GM12878 (cell line): ENCODE measurements at regions not wholly inside any gene's neighbourhood (a gene's known extent, or its start where the extent isn't known, plus 50 kb on each side); places are given as distances from the start of the nearest gene placed in this dataset.

Source experiments
- ATAC-seq: fragments of 200-7000 bp; cut with Tn5 transposase; 3 replicates; pipeline ENCODE4 v1.9.1; 2020; ENCODE audit warnings: mild to moderate bottlenecking, moderate library complexity
- BruUV-seq: library from RNA; stranded (reverse); fragments of 400-500 nt; replicated peaks from 2 replicates; lab custom pipeline; 2021; lab: Mats Ljungman, UMichigan
- CTCF ChIA-PET: fragments of 300-600 bp; sonication (Branson Sonifier 250); formaldehyde crosslinking; extraction: SDS; loops from one replicate; lab custom pipeline; 2021; ENCODE audit warnings: inconsistent platforms; lab: Yijun Ruan, JAX
- POLR2A ChIA-PET: fragments of 350-600 bp; formaldehyde crosslinking; extraction: SDS; loops from one replicate; lab custom pipeline; 2021; ENCODE audit warnings: inconsistent platforms; lab: Charles Lee
- RAD21 ChIA-PET: fragments of 300-600 bp; sonication (Branson Sonifier 250); formaldehyde crosslinking; loops from one replicate; lab custom pipeline; 2023; ENCODE audit warnings: antibody characterized with exemption; ENCODE audit not compliant: unreplicated experiment; lab: Charles Lee
- SMC1A ChIA-PET: fragments of 300-600 bp; sonication (Branson Sonifier 250); formaldehyde crosslinking; loops from one replicate; lab custom pipeline; 2023; ENCODE audit not compliant: unreplicated experiment, uncharacterized antibody; lab: Charles Lee
- DNase-seq: peaks from one replicate; pipeline ENCODE4 v3.0.0-alpha.2; 2011; ENCODE audit warnings: low read depth, low spot score
- FAIRE-seq: peaks from 3 replicates; lab custom pipeline; 2011; peaks lifted over from hg19 to GRCh38; lab: Jason Lieb, UNC
- H2AFZ ChIP-seq: 2 replicates; pipeline ENCODE4 v1.6.0; 2011; ENCODE audit warnings: low read depth, low read length, control low read depth; ENCODE audit not compliant: control insufficient read depth
- H3K27ac ChIP-seq: 2 replicates; pipeline ENCODE4 v1.5.1; 2011; ENCODE audit warnings: control low read depth; ENCODE audit not compliant: control insufficient read depth, insufficient read depth
- H3K27me3 ChIP-seq, 2 experiments: replicated peaks in 1 of 2; 2 replicates each; pipeline versions ENCODE4 v1.6.0 to v1.6.1; 2011; ENCODE audit warnings: low read length in 1 of 2; ENCODE audit not compliant: control insufficient read depth in 2 of 2, insufficient read depth in 2 of 2
- H3K36me3 ChIP-seq, 2 experiments: 2 replicates each; pipeline ENCODE4 v1.5.1; 2011; ENCODE audit warnings: low read length in 1 of 2; ENCODE audit not compliant: control insufficient read depth in 2 of 2, insufficient read depth in 2 of 2
- H3K4me1 ChIP-seq: 2 replicates; pipeline ENCODE4 v1.6.1; 2011; ENCODE audit warnings: mild to moderate bottlenecking, low read length, moderate library complexity, mixed read lengths; ENCODE audit not compliant: control insufficient read depth, insufficient read depth
- H3K4me2 ChIP-seq: 2 replicates; pipeline ENCODE4 v1.6.0; 2011; ENCODE audit warnings: control low read depth; ENCODE audit not compliant: control insufficient read depth, insufficient read depth
- H3K4me3 ChIP-seq: fragments of 200-600 bp; sonication (generic); 2 replicates; pipeline ENCODE4 v1.5.1; 2016
- H3K79me2 ChIP-seq: 2 replicates; pipeline ENCODE4 v1.6.0; 2011; ENCODE audit warnings: low read length; ENCODE audit not compliant: control insufficient read depth, insufficient read depth
- H3K9ac ChIP-seq: 2 replicates; pipeline ENCODE4 v1.8.0; 2011; ENCODE audit warnings: low read length, control low read depth, mixed read lengths; ENCODE audit not compliant: control insufficient read depth, insufficient read depth
- H3K9me3 ChIP-seq: replicated peaks from 3 replicates; pipeline ENCODE4 v1.5.1; 2011; ENCODE audit warnings: mild to moderate bottlenecking, low read length; ENCODE audit not compliant: control insufficient read depth, insufficient read depth
- H4K20me1 ChIP-seq: 2 replicates; pipeline ENCODE4 v1.6.0; 2011; ENCODE audit not compliant: control insufficient read depth, insufficient read depth
- MTA2 ChIP-seq: fragments of 450-650 bp; IDR thresholded peaks from 2 replicates; pipeline ENCODE4 v1.6.1; 2016; ENCODE audit warnings: low read depth, mild to moderate bottlenecking, moderate library complexity
- SREBF2 ChIP-seq: IDR thresholded peaks from 2 replicates; pipeline ENCODE4 v1.6.1; 2012; ENCODE audit warnings: mild to moderate bottlenecking, low read length
- ZBED1 ChIP-seq: IDR thresholded peaks from 2 replicates; pipeline ENCODE4 v1.6.1; 2016; ENCODE audit warnings: borderline replicate concordance
- ZBTB4 ChIP-seq: fragments of 450-650 bp; formaldehyde crosslinking; IDR thresholded peaks from 2 replicates; pipeline ENCODE4 v1.4.0; 2022; ENCODE audit warnings: mild to moderate bottlenecking, moderate library complexity
- ZNF274 ChIP-seq: IDR thresholded peaks from one replicate; pipeline ENCODE4 v1.8.0; 2011; ENCODE audit not compliant: insufficient read length, insufficient read depth
- WGBS: methylation state at CpG from one replicate; pipeline ENCODE4 v1.1.6; 2016; ENCODE audit warnings: low lambda C conversion rate; ENCODE audit not compliant: insufficient replicate concordance, insufficient coverage; ENCODE audit errors: missing lambda C conversion rate; 5-methylcytosine and 5-hydroxymethylcytosine counted together
- in situ Hi-C: fragments of 300-500 bp; cut with MboI; formaldehyde crosslinking; loops from 9 replicates; pipeline ENCODE4 v1.14.3; 2018; ENCODE audit warnings: mixed read lengths
- intact Hi-C: fragments of 100-400 bp; cut with micrococcal nuclease; formaldehyde crosslinking; loops from one replicate; pipeline ENCODE4 v1.14.2; 2022; ENCODE audit not compliant: unreplicated experiment

- no peaks in the 10 kb centered on the region for H3K27me3 ChIP-seq
- no peaks in the 10 kb centered on the region for H3K4me1 ChIP-seq
- peaks cover 4% of the 10 kb centered on the region; the same call in 2 of the 3 replicates for H3K9me3 ChIP-seq
- FAIRE-seq = no peak
- H3K27ac ChIP-seq = no peak overlapping the region
- DNase-seq = no peak
- H3K79me2 ChIP-seq = no peaks in the 10 kb centered on the region
- no peak overlapping the region for H3K9ac ChIP-seq
- intact Hi-C loops = no loop called here
- H2AFZ ChIP-seq = no peak overlapping the region
- ATAC-seq = no peak
- H3K36me3 ChIP-seq = no peaks in the 10 kb centered on the region
- no peaks in the 10 kb centered on the region for H4K20me1 ChIP-seq
- 58% methylated on average over 2 of the region's 2 CpGs for WGBS
- TF ChIP-seq ZBTB4 (CRISPR knock-in tag) (no peak), MTA2 (no peak), ZBED1 (no peak), SREBF2 (no peak), ZNF274 (no peak)
- TF ChIP-seq, all 136 proteins: peak for 0
- ChIA-PET RAD21 (interaction anchor here (0.9 kb wide), 1 partner anchor 10 kb away, joined by 3 read pairs; no protein-coding TSS in a partner anchor), POLR2A (no interaction called here), SMC1A (interaction anchor here (0.9 to 1.9 kb wide), 5 partner anchors 8 to 120 kb away, joined by 3 to 5 read pairs (median 4); no protein-coding TSS in a partner anchor), CTCF (interaction anchor here (1.0 to 1.7 kb wide), 3 partner anchors 10 to 172 kb away, joined by 3 to 5 read pairs (median 3); no protein-coding TSS in a partner anchor)
- in situ Hi-C loops = no loop called here
- H3K4me3 ChIP-seq = no peak overlapping the region
- no peak overlapping the region for H3K4me2 ChIP-seq
- BruUV-seq = no TSS peak
Measured at GRCh38 chr3:31367518-31367917, 165.2 kb upstream of the STT3B start.
